CD4-positive, alpha-beta T cell (primary cell): ENCODE measurements at regions not wholly inside any gene's neighbourhood (a gene's known extent, or its start where the extent isn't known, plus 50 kb on each side); places are given as distances from the start of the nearest gene placed in this dataset.

Experiments used
- ATAC-seq: fragments of 200-7000 bp; cut with Tn5 transposase; one replicate; pipeline ENCODE4 v1.10.0; 2022; ENCODE audit warnings: mild to moderate bottlenecking; ENCODE audit not compliant: poor library complexity
- CTCF ChIA-PET: fragments of 350-600 bp; sonication (Branson Sonifier 250); formaldehyde crosslinking; loops from one replicate; lab custom pipeline; 2021; ENCODE audit warnings: antibody characterized with exemption, inconsistent platforms; lab: Charles Lee
- POLR2A ChIA-PET: fragments of 350-600 bp; sonication (Branson Sonifier 250); formaldehyde crosslinking; loops from one replicate; lab custom pipeline; 2021; ENCODE audit warnings: antibody characterized with exemption, inconsistent platforms; lab: Charles Lee
- DNase-seq, 14 experiments: peaks; one replicate each; pipeline ENCODE4 v3.0.0-alpha.2; 2013 to 2020; ENCODE audit warnings: mixed read lengths in 2 of 14
- H3K27ac ChIP-seq, 2 donors: one replicate each; pipeline versions ENCODE4 v1.5.1 to v1.7.0; 2013; ENCODE audit warnings: low read length in 2 of 2, low read depth in 1 of 2, mild to moderate bottlenecking in 1 of 2
- H3K27me3 ChIP-seq, 2 experiments: 1 replicate in 1 of 2; 2 replicates in 1 of 2; pipeline versions ENCODE4 v1.6.1 to v1.7.0; 2013; ENCODE audit warnings: low read length in 2 of 2, control low read depth in 1 of 2, mild to moderate bottlenecking in 1 of 2, moderate library complexity in 1 of 2; ENCODE audit not compliant: insufficient read depth in 2 of 2, control insufficient read depth in 1 of 2
- H3K36me3 ChIP-seq: one replicate; pipeline ENCODE4 v1.6.1; 2013; ENCODE audit warnings: low read length, control low read depth; ENCODE audit not compliant: insufficient read depth
- H3K4me1 ChIP-seq: one replicate; pipeline ENCODE4 v1.6.1; 2013; ENCODE audit warnings: low read length, control low read depth; ENCODE audit not compliant: insufficient read depth
- H3K4me3 ChIP-seq: one replicate; pipeline ENCODE4 v1.5.1; 2013; ENCODE audit warnings: mild to moderate bottlenecking, low read length, moderate library complexity
- H3K9me3 ChIP-seq, 2 experiments: 1 replicate in 1 of 2; 2 replicates in 1 of 2; pipeline versions ENCODE4 v1.6.1 to v1.7.0; 2013; ENCODE audit warnings: low read length in 2 of 2, mild to moderate bottlenecking in 2 of 2, control low read depth in 1 of 2, moderate library complexity in 1 of 2; ENCODE audit not compliant: control insufficient read depth in 1 of 2, insufficient read depth in 1 of 2
- H3K27ac Mint-ChIP-seq: one replicate; pipeline ENCODE4 v1.8.0; 2020; ENCODE audit warnings: mixed read lengths
- H3K27me3 Mint-ChIP-seq: one replicate; pipeline ENCODE4 v1.8.0; 2021; ENCODE audit warnings: mixed read lengths
- H3K36me3 Mint-ChIP-seq: one replicate; pipeline ENCODE4 v1.8.0; 2021; ENCODE audit warnings: low read depth, mixed read lengths
- H3K4me1 Mint-ChIP-seq: one replicate; pipeline ENCODE4 v1.8.0; 2021; ENCODE audit warnings: low read depth, mixed read lengths
- H3K4me3 Mint-ChIP-seq: one replicate; pipeline ENCODE4 v1.8.0; 2020; ENCODE audit warnings: mild to moderate bottlenecking, mixed read lengths
- H3K9me3 Mint-ChIP-seq: one replicate; pipeline ENCODE4 v1.8.0; 2020; ENCODE audit warnings: mixed read lengths
- CTCF ChIP-seq: fragments of 200-600 bp; IDR thresholded peaks from one replicate; pipeline ENCODE4 v1.8.0; 2022; ENCODE audit warnings: antibody characterized with exemption, mild to moderate bottlenecking
- intact Hi-C, 2 experiments: fragments of 100-400 bp; cut with DNase I in 1 of 2; cut with micrococcal nuclease in 1 of 2; formaldehyde crosslinking; loops; one replicate each; pipeline versions ENCODE4 v1.15.1 to v1.9.0; 2023 to 2025; cut with DNase I, micrococcal nuclease

- Histone ChIP-seq H3K27ac (no peak overlapping the region), H3K27me3 (no peaks in the 10 kb centered on the region), H3K4me3 (no peak overlapping the region), H3K4me1 (no peaks in the 10 kb centered on the region), H3K9me3 (no peaks in the 10 kb centered on the region), H3K36me3 (no peaks in the 10 kb centered on the region)
- no peak for TF ChIP-seq CTCF
- Mint-ChIP-seq H3K27ac (no peak overlapping the region), H3K27me3 (no peaks in the 10 kb centered on the region), H3K9me3 (peaks cover 4% of the 10 kb centered on the region), H3K4me3 (no peak overlapping the region), H3K4me1 (no peaks in the 10 kb centered on the region), H3K36me3 (no peaks in the 10 kb centered on the region)
- ChIA-PET CTCF (no interaction called here), POLR2A (no interaction called here)
- ATAC-seq (no peak), DNase-seq (no peak)
- intact Hi-C loops: no loop called here
These were observed 553.8 kb downstream of the PIK3C3 start for GRCh38 chr18:42508683-42509296.

DNA sequence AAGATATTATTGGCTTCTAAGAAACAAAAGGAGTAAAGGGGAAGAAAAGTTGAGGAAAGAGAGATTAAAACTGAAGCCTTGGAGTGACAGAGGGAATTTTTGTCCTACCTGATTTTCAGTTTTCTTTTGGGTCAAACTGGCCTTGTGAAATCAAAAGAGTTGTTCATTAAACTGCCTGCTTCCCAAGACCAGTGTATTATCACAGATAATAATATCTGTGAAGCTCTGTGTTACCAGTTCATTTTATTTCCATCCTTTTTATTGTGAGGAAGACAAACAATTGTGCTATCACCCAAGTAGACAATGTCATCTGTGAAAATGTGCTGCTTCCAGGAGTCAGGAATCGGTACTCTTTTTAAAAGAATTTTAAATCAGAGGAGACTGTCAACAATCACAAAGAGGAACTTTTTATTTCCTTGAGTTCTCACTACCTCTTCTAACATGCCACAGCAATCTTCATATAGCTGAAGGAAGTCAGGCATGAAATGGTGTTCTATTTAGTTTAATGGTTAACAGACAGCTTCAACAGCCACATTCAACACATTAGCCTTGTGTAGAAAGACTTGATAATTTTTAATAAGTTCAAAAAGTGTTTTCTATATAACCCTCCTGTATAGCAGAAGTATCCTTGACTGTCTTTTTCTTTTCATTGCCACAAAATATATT lies 554.8 kb downstream of the PIK3C3 start:
- H3K27ac Mint-ChIP-seq: no peak overlapping the region
- ChIA-PET POLR2A (no interaction called here), CTCF (no interaction called here)
- Histone ChIP-seq H3K27me3 (no peaks in the 10 kb centered on the region), H3K4me1 (no peaks in the 10 kb centered on the region), H3K36me3 (no peaks in the 10 kb centered on the region), H3K9me3 (no peaks in the 10 kb centered on the region), H3K4me3 (no peak overlapping the region), H3K27ac (no peak overlapping the region)
- TF ChIP-seq CTCF: no peak
- intact Hi-C loops: no loop called here
- no peaks in the 10 kb centered on the region for H3K4me1 Mint-ChIP-seq
- no peak for DNase-seq
- ATAC-seq: no peak
- H3K4me3 Mint-ChIP-seq: no peak overlapping the region
- no peaks in the 10 kb centered on the region for H3K36me3 Mint-ChIP-seq
- peaks cover 4% of the 10 kb centered on the region for H3K9me3 Mint-ChIP-seq
- H3K27me3 Mint-ChIP-seq: no peaks in the 10 kb centered on the region

- ATAC-seq (no peak), DNase-seq (no peak)
- Mint-ChIP-seq H3K27ac (no peak overlapping the region), H3K36me3 (no peaks in the 10 kb centered on the region), H3K9me3 (peaks cover 4% of the 10 kb centered on the region), H3K27me3 (no peaks in the 10 kb centered on the region), H3K4me3 (no peak overlapping the region), H3K4me1 (no peaks in the 10 kb centered on the region)
- CTCF ChIA-PET: no interaction called here
- Histone ChIP-seq H3K4me1 (no peaks in the 10 kb centered on the region), H3K4me3 (no peak overlapping the region), H3K9me3 (no peaks in the 10 kb centered on the region), H3K27ac (no peak overlapping the region), H3K36me3 (no peaks in the 10 kb centered on the region), H3K27me3 (no peaks in the 10 kb centered on the region)
- POLR2A ChIA-PET: no interaction called here
- intact Hi-C loops: no loop called here
- no peak for TF ChIP-seq CTCF
These were observed 555.5 kb downstream of the PIK3C3 start for GRCh38 chr18:42510540-42510939.
